H1 (cell line): ENCODE measurements at regions not wholly inside any gene's neighbourhood (a gene's known extent, or its start where the extent isn't known, plus 50 kb on each side); places are given as distances from the start of the nearest gene placed in this dataset.

Source experiments
- CTCF ChIA-PET: fragments of 300-600 bp; sonication (Branson Sonifier 250); formaldehyde crosslinking; loops from one replicate; lab custom pipeline; 2021; ENCODE audit not compliant: partially characterized antibody; lab: Charles Lee
- POLR2A ChIA-PET: fragments of 300-600 bp; sonication (Branson Sonifier 250); formaldehyde crosslinking; loops from one replicate; lab custom pipeline; 2021; ENCODE audit warnings: inconsistent platforms; ENCODE audit not compliant: partially characterized antibody; lab: Charles Lee
- DNase-seq, 2 experiments: peaks; one replicate each; pipeline versions ENCODE4 v3.0.0 to v3.0.0-alpha.2; 2010 to 2022; ENCODE audit warnings: low spot score in 2 of 2, low read depth in 1 of 2, mixed read lengths in 1 of 2
- FAIRE-seq: peaks from 2 replicates; lab custom pipeline; 2011; peaks lifted over from hg19 to GRCh38; lab: Jason Lieb, UNC
- H2AFZ ChIP-seq: 2 replicates; pipeline ENCODE4 v1.8.1; 2012; ENCODE audit warnings: low read length, inconsistent platforms
- H2AK5ac ChIP-seq: 2 replicates; pipeline ENCODE4 v1.6.1; 2013; ENCODE audit warnings: low read depth, low read length
- H2BK120ac ChIP-seq: replicated peaks from 2 replicates; pipeline ENCODE3; 2013; ENCODE audit warnings: low read depth, low read length, inconsistent platforms
- H2BK12ac ChIP-seq: 2 replicates; pipeline ENCODE4 v1.6.1; 2013; ENCODE audit warnings: low read depth, low read length
- H2BK15ac ChIP-seq: 2 replicates; pipeline ENCODE4 v1.6.1; 2013; ENCODE audit warnings: low read length
- H2BK20ac ChIP-seq: 2 replicates; pipeline ENCODE4 v1.6.1; 2013; ENCODE audit warnings: low read length
- H2BK5ac ChIP-seq: 2 replicates; pipeline ENCODE4 v1.6.1; 2013; ENCODE audit warnings: low read depth, low read length
- H3K14ac ChIP-seq: 2 replicates; pipeline ENCODE4 v1.6.1; 2013; ENCODE audit warnings: inconsistent platforms; ENCODE audit not compliant: insufficient read length
- H3K18ac ChIP-seq: 2 replicates; pipeline ENCODE4 v1.6.1; 2013; ENCODE audit warnings: low read length; ENCODE audit errors: extremely low read depth
- H3K23ac ChIP-seq: 2 replicates; pipeline ENCODE4 v1.6.1; 2013; ENCODE audit warnings: inconsistent platforms; ENCODE audit not compliant: insufficient read length
- H3K23me2 ChIP-seq: 2 replicates; pipeline ENCODE4 v1.6.1; 2013; ENCODE audit warnings: low read depth, low read length
- H3K27ac ChIP-seq: 2 replicates; pipeline ENCODE4 v1.6.1; 2011; ENCODE audit warnings: low read depth, low read length, inconsistent platforms
- H3K27me3 ChIP-seq, 4 experiments: replicated peaks in 1 of 4; 1 replicate in 1 of 4; 2 replicates in 3 of 4; pipeline versions ENCODE4 v1.6.1 to v1.8.1; 2011 to 2013; ENCODE audit warnings: low read length in 3 of 4, mild to moderate bottlenecking in 3 of 4, inconsistent platforms in 2 of 4, mixed read lengths in 2 of 4, moderate library complexity in 1 of 4; ENCODE audit not compliant: control insufficient read depth in 3 of 4, insufficient read depth in 3 of 4; ENCODE audit errors: extremely low read depth in 1 of 4
- H3K36me3 ChIP-seq, 4 experiments: 2 replicates each; pipeline versions ENCODE4 v1.6.1 to v1.8.1; 2011 to 2013; ENCODE audit warnings: mild to moderate bottlenecking in 4 of 4, low read length in 3 of 4, moderate library complexity in 2 of 4, control low read depth in 1 of 4, inconsistent platforms in 1 of 4; ENCODE audit not compliant: insufficient read depth in 4 of 4, control insufficient read depth in 2 of 4
- H3K4ac ChIP-seq: replicated peaks from 2 replicates; pipeline ENCODE3; 2013; ENCODE audit warnings: low read length, low read depth, mixed read lengths, inconsistent platforms; ENCODE audit not compliant: insufficient read length
- H3K4me1 ChIP-seq, 4 experiments: replicated peaks in 1 of 4; 1 replicate in 1 of 4; 2 replicates in 3 of 4; pipeline versions ENCODE4 v1.6.1 to v1.8.1; 2011 to 2013; ENCODE audit warnings: low read length in 3 of 4, inconsistent platforms in 2 of 4, mixed read lengths in 1 of 4; ENCODE audit not compliant: insufficient read depth in 4 of 4, control insufficient read depth in 3 of 4
- H3K4me2 ChIP-seq, 2 experiments: 2 replicates each; pipeline versions ENCODE4 v1.6.1 to v1.8.1; 2011 to 2013; ENCODE audit warnings: low read depth in 2 of 2, low read length in 2 of 2, control low read depth in 1 of 2, inconsistent platforms in 1 of 2, mild to moderate bottlenecking in 1 of 2; ENCODE audit not compliant: insufficient read depth in 1 of 2
- H3K4me3 ChIP-seq, 4 experiments: fragments of 200-600, 300-600 bp in 1 of 4; sonication (generic), shearing (Covaris generic), sonication (Bioruptor Twin) in 1 of 4; 2 replicates each; pipeline versions ENCODE4 v1.5.1 to v1.8.1; 2011 to 2016; ENCODE audit warnings: low read length in 4 of 4, low read depth in 3 of 4, control low read depth in 2 of 4, inconsistent platforms in 2 of 4, mild to moderate bottlenecking in 2 of 4, mixed read lengths in 1 of 4, moderate library complexity in 1 of 4; ENCODE audit not compliant: insufficient read depth in 2 of 4; ENCODE audit errors: extremely low read depth in 1 of 4
- H3K56ac ChIP-seq: replicated peaks from 2 replicates; pipeline ENCODE3; 2013; ENCODE audit warnings: low read depth, mild to moderate bottlenecking, mixed read lengths, low read length, inconsistent platforms; ENCODE audit not compliant: insufficient read length
- H3K79me1 ChIP-seq: 2 replicates; pipeline ENCODE4 v1.6.1; 2013; ENCODE audit warnings: low read depth, low read length, control low read depth
- H3K79me2 ChIP-seq, 2 experiments: 2 replicates each; pipeline versions ENCODE4 v1.6.1 to v1.8.1; 2012 to 2013; ENCODE audit warnings: low read length in 2 of 2, mild to moderate bottlenecking in 2 of 2, inconsistent platforms in 1 of 2; ENCODE audit not compliant: insufficient read depth in 2 of 2, control insufficient read depth in 1 of 2
- H3K9ac ChIP-seq, 4 experiments: replicated peaks in 1 of 4; 1 replicate in 1 of 4; 2 replicates in 3 of 4; pipeline versions ENCODE4 v1.6.1 to v1.8.1; 2011 to 2013; ENCODE audit warnings: low read depth in 3 of 4, low read length in 3 of 4, control low read depth in 2 of 4, mild to moderate bottlenecking in 2 of 4, moderate library complexity in 2 of 4, inconsistent platforms in 1 of 4; ENCODE audit errors: extremely low read depth in 1 of 4
- H3K9me3 ChIP-seq, 2 experiments: 2 replicates each; pipeline versions ENCODE4 v1.6.1 to v1.8.1; 2012 to 2013; ENCODE audit warnings: mild to moderate bottlenecking in 2 of 2, moderate library complexity in 2 of 2, control low read depth in 1 of 2, inconsistent platforms in 1 of 2, low read depth in 1 of 2, low read length in 1 of 2, mixed read lengths in 1 of 2; ENCODE audit not compliant: insufficient read depth in 2 of 2
- H4K20me1 ChIP-seq, 2 experiments: replicated peaks in 1 of 2; 2 replicates each; pipeline versions ENCODE3 to v1.8.1; 2011 to 2013; ENCODE audit warnings: inconsistent platforms in 2 of 2, low read length in 2 of 2, mild to moderate bottlenecking in 1 of 2; ENCODE audit not compliant: insufficient read depth in 2 of 2, control insufficient read depth in 1 of 2
- H4K5ac ChIP-seq: 2 replicates; pipeline ENCODE4 v1.6.1; 2013; ENCODE audit warnings: low read length, low read depth, mixed read lengths, inconsistent platforms; ENCODE audit not compliant: insufficient read length
- H4K8ac ChIP-seq: 2 replicates; pipeline ENCODE4 v1.8.0; 2013; ENCODE audit warnings: mild to moderate bottlenecking, moderate library complexity, low read length, inconsistent platforms; ENCODE audit not compliant: insufficient read depth; ENCODE audit errors: extremely low read depth
- H4K91ac ChIP-seq: replicated peaks from 2 replicates; pipeline ENCODE3; 2013; ENCODE audit warnings: low read length, mixed read lengths, inconsistent platforms; ENCODE audit not compliant: insufficient read length
- BACH1 ChIP-seq: IDR thresholded peaks from 2 replicates; pipeline ENCODE4 v1.6.1; 2012; ENCODE audit warnings: low read length, improper control_type of control experiment
- BCL11A ChIP-seq, 2 experiments: IDR thresholded peaks; one replicate each; pipeline ENCODE4 v1.6.1; 2011; ENCODE audit warnings: low read depth in 2 of 2, low read length in 2 of 2, mild to moderate bottlenecking in 2 of 2
- CREB1 ChIP-seq: IDR thresholded peaks from 2 replicates; pipeline ENCODE4 v1.6.1; 2012; ENCODE audit warnings: inconsistent platforms
- EGR1 ChIP-seq: IDR thresholded peaks from 2 replicates; pipeline ENCODE4 v1.6.1; 2011; ENCODE audit warnings: low read depth, low read length, borderline replicate concordance
- FOSL1 ChIP-seq: IDR thresholded peaks from 2 replicates; pipeline ENCODE4 v1.6.1; 2011; ENCODE audit warnings: mild to moderate bottlenecking, low read depth, low read length, moderate library complexity; ENCODE audit not compliant: insufficient read depth
- JUN ChIP-seq: IDR thresholded peaks from 2 replicates; pipeline ENCODE4 v1.6.1; 2011; ENCODE audit warnings: low read depth, mild to moderate bottlenecking, improper control_type of control experiment, low read length
- JUND ChIP-seq: IDR thresholded peaks from 2 replicates; pipeline ENCODE4 v1.6.1; 2011; ENCODE audit warnings: mild to moderate bottlenecking, improper control_type of control experiment, low read length
- KDM1A ChIP-seq: fragments of 200-600, 300-600 bp; sonication (generic); IDR thresholded peaks from 2 replicates; pipeline ENCODE4 v1.7.1; 2016; ENCODE audit warnings: mild to moderate bottlenecking, low read length, borderline replicate concordance
- KDM5A ChIP-seq: fragments of 200-600 bp; IDR thresholded peaks from 2 replicates; pipeline ENCODE4 v1.7.1; 2012; ENCODE audit warnings: mild to moderate bottlenecking, low read length, inconsistent platforms, mixed read lengths
- MAFK ChIP-seq: IDR thresholded peaks from 2 replicates; pipeline ENCODE4 v1.6.1; 2012; ENCODE audit warnings: low read depth, mild to moderate bottlenecking, improper control_type of control experiment, low read length
- NANOG ChIP-seq: IDR thresholded peaks from 2 replicates; pipeline ENCODE4 v1.6.1; 2011; ENCODE audit warnings: low read length, low read depth, mild to moderate bottlenecking, inconsistent platforms; ENCODE audit not compliant: insufficient read depth, poor library complexity, severe bottlenecking
- POLR2A ChIP-seq, 2 experiments: IDR thresholded peaks; 1 replicate in 1 of 2; 2 replicates in 1 of 2; pipeline ENCODE4 v1.6.1; 2011; ENCODE audit warnings: low read depth in 2 of 2, low read length in 2 of 2, mild to moderate bottlenecking in 2 of 2; ENCODE audit errors: control extremely low read depth in 1 of 2
- POU5F1 ChIP-seq: IDR thresholded peaks from 2 replicates; pipeline ENCODE4 v1.6.1; 2011; ENCODE audit warnings: low read depth, mild to moderate bottlenecking, low read length, moderate library complexity
- RFX5 ChIP-seq: IDR thresholded peaks from 2 replicates; pipeline ENCODE4 v1.6.1; 2011; ENCODE audit warnings: low read depth, low read length, improper control_type of control experiment, borderline replicate concordance
- SIX5 ChIP-seq: IDR thresholded peaks from 2 replicates; pipeline ENCODE4 v1.6.1; 2011; ENCODE audit warnings: mild to moderate bottlenecking, low read depth, low read length
- WGBS, 2 experiments: shearing (Covaris generic) in 1 of 2; methylation state at CpG; one replicate each; pipeline versions ENCODE4 v1.1.6 to v1.1.7; 2013 to 2015; ENCODE audit warnings: low lambda C conversion rate in 2 of 2, mixed read lengths in 2 of 2, inconsistent platforms in 1 of 2, low coverage in 1 of 2, missing lambda C conversion rate in 1 of 2; ENCODE audit not compliant: insufficient replicate concordance in 2 of 2, insufficient coverage in 1 of 2, insufficient read length in 1 of 2; ENCODE audit errors: extremely low coverage in 1 of 2, missing lambda C conversion rate in 1 of 2; 5-methylcytosine and 5-hydroxymethylcytosine counted together
- TF ChIP-seq, protein P1 (sequence below): IDR thresholded peaks from 2 replicates; pipeline ENCODE4 v1.6.1; 2012; ENCODE audit warnings: inconsistent platforms

DNA sequence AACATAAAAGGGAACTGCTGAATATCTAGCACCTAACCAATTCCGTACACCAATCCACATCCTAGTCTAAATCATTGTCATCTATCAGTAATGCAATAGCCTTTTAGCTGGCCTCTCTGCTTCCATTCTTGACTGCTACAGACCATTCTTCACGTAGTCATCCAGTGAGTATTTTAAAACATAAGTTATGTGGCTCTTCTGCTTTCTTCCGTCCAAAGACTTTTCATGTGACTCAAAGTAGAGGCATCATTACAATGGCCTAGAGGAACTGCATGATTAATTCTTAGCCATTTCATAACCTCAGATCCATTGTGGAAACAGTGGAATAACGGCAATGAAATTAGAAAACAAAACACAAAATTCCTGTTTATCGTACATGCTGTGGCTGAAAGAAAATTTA lies 88.9 kb upstream of the CBLB start:
- Histone ChIP-seq H3K4me2 (no peak overlapping the region), H3K27ac (no peak overlapping the region), H3K4ac (no peak overlapping the region), H2BK12ac (no peak overlapping the region), H3K14ac (no peak overlapping the region), H3K79me1 (no peaks in the 10 kb centered on the region), H2BK20ac (no peak overlapping the region), H2BK5ac (no peak overlapping the region), H4K5ac (no peak overlapping the region), H3K56ac (no peak overlapping the region), H2AFZ (no peak overlapping the region), H2BK15ac (no peak overlapping the region), H3K9me3 (no peaks in the 10 kb centered on the region), H3K79me2 (no peaks in the 10 kb centered on the region), H2AK5ac (no peak overlapping the region), H4K20me1 (no peaks in the 10 kb centered on the region), H3K36me3 (no peaks in the 10 kb centered on the region), H2BK120ac (no peak overlapping the region), H3K27me3 (no peaks in the 10 kb centered on the region), H3K23ac (no peak overlapping the region), H3K18ac (no peak overlapping the region), H4K91ac (no peak overlapping the region), H3K9ac (no peak overlapping the region), H4K8ac (no peak overlapping the region), H3K4me1 (no peaks in the 10 kb centered on the region), H3K23me2 (no peaks in the 10 kb centered on the region; the same call in 1 of the 2 replicates), H3K4me3 (no peak overlapping the region)
- TF ChIP-seq BACH1 (no peak), KDM1A (no peak), JUND (no peak), SIX5 (no peak), MAFK (no peak), RFX5 (no peak), POLR2A (IDR thresholded peaks at IDR 0.05; ENCODE audit: control extremely low read depth in 1 of 2, low read depth in 2 of 2, low read length in 2 of 2) (no peak), NANOG (no peak), FOSL1 (no peak), EGR1 (no peak), CREB1 (no peak), KDM5A (no peak), JUN (no peak), POU5F1 (no peak), BCL11A (IDR thresholded peaks at IDR 0.05; ENCODE audit: low read depth in 2 of 2, low read length in 2 of 2) (no peak)
- TF ChIP-seq, protein P1, sequence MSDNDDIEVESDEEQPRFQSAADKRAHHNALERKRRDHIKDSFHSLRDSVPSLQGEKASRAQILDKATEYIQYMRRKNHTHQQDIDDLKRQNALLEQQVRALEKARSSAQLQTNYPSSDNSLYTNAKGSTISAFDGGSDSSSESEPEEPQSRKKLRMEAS: no peak
- 88% methylated on average over 5 of the region's 5 CpGs; no CpG with 5 or more reads in 1 of the 2 experiments for WGBS, 2 experiments
- no peak for FAIRE-seq
- POLR2A ChIA-PET: no interaction called here
- DNase-seq: no peak
- CTCF ChIA-PET: no interaction called here
